ENCODE measurements at regions not wholly inside any gene's neighbourhood (a gene's known extent, or its start where the extent isn't known, plus 50 kb on each side); places are given as distances from the start of the nearest gene placed in this dataset.

DNA sequence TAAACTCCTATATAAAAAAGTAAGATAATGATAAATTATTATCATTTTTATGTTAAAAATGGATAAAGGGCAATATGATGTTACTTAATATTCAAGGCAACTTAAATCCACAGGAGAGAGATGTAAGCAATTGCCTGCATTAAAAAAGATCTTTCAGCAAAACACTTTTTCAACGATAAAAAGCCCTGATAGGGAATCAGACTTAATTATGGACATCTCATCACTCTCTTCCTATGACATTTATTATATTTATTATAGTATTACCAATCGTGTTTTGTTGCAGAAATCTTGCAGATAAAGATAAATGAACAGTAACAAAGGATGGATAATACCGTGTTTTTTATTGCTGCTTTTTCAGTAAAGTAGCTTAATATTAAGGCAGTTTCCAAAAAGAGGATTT lies 178.5 kb downstream of the SH2D1A start:
- DNase-seq (ENCODE audit: low spot score), result no peak

DNA sequence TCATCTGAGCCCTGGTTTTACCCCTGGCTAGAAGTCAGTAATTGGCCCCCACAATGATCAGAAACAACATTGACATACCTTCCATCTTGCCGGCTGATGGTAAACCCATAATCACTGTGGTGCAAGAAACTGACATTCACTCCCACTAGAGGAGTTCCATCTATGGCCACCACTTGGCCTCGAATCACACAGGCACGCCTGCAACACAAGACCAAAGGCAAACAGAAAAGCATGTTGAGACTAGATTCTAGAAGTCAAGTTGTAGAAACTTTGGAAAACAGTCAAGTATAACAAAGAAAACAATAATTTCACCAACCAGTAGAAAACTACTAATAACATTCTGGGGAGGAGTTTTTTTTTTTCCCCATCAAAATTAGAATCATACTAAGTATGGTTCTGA lies 183.4 kb downstream of the SH2D1A start:
- DNase-seq (ENCODE audit: low spot score), result no peak

DNA sequence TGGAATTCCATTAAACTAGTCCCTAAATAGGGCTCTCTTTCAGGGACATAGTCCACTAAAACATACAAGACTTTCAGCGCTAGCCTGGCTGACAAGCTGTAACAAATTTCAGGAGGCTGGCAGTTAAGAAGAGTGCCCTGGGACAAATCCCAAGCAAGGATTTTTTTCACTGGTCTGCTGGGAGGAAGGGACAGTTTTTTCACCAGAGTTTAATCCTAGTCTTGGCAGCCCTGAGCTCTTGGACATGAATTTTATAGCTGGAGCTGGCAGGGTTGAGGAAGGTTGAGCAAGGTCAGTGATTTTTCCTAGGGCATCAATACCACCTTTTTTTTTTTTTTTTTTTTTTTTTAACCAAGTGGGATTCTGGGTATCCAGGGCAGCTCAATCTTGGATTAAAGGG lies 184.4 kb downstream of the SH2D1A start:
- peak; percentile 63 for DNase-seq (ENCODE audit: low spot score)

DNA sequence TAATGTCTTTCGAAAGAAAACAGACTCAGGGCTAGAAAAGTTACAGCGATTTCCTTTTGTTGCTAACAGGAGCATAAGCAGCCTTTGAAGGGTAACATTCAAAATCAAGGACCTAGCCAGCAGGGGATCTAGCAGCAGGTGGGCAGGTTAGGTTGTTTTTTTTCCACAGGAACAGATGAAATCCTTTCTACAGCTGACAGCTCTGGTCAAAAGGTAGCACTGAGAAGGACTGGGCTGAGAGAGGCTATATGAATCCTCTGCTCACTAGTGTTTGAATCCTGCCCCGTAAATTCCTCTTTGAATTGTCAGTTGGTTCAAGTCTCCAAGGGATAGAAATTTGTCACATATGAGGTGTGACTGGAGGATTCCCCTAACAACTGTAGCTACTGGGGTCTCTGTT lies 188.2 kb downstream of the SH2D1A start:
- DNase-seq (ENCODE audit: low spot score), result no peak

DNA sequence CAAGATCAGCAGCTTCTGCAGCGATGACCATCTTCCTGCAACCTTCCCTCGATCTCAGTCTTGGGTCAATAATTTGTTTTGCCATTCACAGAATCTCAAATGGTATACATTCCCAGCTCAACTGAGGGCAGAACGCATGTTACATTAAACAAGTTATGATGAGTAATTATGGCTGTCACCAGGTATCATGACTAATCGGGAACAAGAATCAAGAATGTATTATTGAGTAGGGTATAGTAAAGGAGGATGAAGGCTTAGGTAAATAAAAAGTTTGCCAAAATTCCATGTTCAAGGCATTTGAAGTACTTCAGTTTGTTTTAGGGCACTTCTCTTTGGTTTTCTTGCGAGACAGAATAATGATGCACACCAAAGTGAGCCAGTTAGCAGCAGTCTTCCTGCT lies 194.1 kb downstream of the SH2D1A start:
- no peak for DNase-seq (ENCODE audit: low spot score)

DNA sequence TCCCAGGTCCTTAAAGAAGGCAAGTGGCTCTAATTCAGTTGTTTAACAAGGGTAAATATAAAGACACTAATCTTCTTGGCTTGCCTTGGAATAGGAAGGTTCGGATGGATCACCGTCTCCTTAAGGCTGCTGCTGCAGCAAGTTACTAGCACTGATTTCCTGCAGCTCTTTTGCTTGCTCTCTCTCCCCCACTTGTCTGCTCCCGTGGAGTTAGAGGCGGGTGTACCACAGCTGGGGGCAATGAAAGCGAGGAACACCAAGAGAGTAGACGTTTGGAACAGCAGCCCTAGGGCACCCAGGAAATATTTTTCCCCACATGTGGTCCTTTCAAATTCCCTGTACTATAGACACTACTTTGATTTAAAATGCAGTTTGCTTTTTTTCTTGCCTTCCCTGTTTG lies 202.2 kb downstream of the SH2D1A start:
- no peak for DNase-seq (ENCODE audit: low spot score)

DNA sequence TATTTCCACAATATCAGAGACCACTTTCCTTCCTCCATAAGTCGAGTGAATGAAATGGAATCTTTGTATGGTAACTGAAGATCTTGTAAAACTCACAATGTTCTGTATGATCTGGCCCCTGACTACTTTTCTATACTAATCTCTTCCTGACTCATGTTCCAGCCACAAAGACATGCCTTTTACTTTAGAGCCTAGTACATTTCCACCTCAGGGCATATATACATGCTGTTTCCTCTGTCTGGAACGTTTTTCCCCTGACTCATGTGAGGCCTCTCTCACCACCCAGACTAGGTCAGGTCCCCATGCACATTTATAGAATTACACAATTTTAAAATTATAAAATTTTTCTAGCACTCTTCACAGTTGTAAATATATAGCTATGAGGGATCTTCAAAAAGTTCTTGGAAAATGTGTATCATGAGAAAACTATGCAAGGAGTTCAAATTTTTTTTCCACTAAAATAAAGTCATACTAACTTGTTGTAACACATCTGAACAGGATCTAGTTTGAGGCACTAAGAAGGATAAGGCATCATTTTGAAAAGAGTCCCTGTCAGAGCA lies 208.8 kb downstream of the SH2D1A start:
- DNase-seq (ENCODE audit: low spot score), result no peak

DNA sequence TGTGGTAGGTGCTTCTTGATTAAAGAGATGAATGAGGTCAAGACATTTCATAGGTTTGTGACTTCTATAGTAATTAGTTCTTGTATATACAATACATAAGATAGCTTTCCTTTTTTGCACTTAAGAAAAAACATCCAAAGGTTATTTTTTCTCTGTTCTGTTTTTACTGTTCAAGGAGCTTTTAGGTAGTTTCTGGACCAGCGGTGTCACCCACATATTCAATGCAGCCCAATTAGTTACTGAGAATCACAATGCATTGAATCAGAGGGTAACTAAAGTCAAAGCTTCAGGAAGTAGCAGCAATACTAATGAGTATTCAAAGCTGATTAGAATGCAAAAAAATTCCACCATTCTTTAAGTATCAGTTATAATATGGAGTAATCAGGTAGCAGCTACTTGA lies 211.6 kb downstream of the SH2D1A start:
- no peak for DNase-seq (ENCODE audit: low spot score)

DNA sequence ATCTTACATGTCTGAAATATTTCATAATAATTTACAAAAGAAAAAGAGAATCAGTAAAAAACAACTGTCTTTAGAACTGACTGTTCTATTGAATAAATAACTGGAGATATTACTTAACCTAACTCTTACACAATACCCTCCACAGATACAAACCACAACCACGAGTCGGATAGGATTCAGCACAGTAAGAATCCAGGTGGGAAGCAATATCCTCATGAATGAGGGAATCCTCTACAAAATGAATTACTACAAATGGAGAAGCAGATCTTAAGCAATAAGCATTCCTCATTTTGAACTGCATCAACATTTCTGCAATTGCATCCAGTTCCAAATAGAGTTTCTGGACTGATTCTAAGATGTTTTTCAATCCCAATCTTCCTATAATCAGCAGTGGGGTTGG lies 227.1 kb downstream of the SH2D1A start:
- no peak for DNase-seq (ENCODE audit: low spot score)

DNA sequence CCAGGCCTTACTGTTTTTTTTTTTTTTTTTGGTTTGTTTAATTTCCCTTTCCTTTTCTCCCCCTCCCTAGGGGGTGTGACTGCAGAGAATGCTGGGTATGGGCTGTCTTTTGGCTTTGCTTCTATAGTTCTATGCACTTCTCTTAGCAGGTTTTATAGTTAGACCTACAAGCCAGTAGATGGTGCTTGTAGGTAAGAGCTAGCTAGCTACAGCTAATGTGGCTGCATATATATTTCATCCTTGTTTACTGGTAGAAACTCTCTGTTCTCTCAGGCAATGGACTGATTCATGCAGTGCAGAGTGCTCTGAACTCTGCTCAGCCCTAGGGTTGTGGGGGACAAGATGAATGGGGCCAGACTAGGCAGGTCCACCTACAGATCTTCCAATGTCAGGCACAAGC lies 246.4 kb downstream of the SH2D1A start:
- DNase-seq (ENCODE audit: low spot score), result no peak

DNA sequence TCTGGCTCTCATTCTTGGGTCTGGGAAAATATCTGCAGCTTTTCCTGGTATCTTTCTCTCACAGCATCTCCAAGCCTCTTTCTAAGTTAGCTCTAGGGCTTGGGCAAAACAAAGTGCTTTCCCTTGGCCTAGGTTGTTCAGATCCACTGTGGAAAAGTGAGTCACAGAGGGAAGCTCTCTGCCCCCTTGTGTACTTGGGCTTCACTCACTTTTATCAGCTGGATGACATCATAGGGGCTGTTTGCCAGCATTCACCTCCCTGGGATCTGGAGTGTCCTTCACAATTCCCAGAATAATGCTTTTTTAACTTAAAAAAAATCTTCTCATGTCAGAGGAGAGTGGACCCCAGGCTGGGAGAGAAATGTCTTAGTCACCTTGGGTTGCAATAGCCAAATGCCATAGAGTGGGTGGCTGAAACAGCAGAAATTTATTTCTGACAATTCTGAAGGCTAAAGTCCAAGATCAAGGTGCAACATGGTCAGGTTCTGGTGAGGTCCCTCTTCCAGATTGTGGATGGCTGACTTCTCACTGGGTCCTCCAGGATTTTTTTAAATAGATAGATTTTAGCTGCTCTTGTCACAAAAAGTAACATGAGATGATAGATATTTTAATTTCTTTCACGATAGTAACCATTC lies 247.8 kb downstream of the SH2D1A start:
- no peak for DNase-seq (ENCODE audit: low spot score)

DNA sequence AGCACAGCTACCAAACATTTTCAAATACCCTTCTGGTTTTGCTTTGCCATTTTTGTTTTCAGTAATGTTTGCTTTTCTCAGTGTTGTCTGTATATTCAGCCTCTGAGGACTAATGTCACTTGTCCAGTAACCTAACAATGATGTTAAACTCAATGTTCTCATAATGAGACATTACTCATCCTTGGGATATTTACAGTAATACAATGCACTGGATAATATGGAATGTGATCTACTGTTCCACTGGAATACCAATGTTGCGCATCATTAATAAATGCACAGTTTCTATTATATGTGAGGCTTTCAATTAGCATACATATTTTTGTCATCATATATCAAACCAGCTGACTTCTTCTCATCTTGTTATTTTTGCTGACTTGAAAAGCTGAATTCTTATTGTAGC lies 259.1 kb downstream of the SH2D1A start:
- no peak for DNase-seq (ENCODE audit: low spot score)

DNA sequence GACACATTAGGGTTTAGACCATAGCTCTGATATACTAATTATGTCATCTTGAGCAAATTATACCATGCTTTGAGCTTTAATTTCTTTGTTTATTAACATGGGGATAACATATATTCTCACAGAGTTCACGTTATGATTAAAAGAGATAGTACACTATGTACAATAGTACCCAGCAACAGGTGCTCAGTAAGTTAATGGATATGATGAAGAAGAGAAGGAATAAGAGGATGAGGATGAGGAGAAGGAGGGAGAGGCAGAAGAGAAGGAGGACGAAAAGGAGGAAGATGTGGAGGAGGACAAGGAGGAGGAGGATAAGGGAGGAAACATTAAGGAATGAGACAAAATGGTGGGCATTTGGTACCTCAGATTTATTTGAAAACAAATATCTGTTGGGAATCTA lies 260.4 kb downstream of the SH2D1A start:
- DNase-seq (ENCODE audit: low spot score), result no peak

DNA sequence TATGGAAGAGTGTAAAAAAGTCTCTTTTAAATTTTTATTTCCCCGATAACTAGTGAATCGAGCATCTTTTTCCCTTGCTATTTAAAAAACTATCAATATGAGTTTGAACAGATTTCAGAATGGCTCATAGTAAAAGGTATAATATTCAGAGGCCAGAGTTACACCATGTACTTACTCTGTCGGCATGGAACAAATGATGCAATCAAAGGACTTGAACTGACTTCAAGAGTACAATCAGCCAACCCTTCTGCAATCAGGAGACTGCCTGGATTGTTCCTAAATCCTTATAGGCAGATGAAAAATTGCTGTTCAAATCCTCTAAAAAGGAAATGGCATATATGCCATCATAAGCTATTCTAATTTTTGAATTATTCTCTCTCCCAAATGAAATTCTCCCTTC lies 273.3 kb downstream of the SH2D1A start:
- no peak for DNase-seq (ENCODE audit: low spot score)

DNA sequence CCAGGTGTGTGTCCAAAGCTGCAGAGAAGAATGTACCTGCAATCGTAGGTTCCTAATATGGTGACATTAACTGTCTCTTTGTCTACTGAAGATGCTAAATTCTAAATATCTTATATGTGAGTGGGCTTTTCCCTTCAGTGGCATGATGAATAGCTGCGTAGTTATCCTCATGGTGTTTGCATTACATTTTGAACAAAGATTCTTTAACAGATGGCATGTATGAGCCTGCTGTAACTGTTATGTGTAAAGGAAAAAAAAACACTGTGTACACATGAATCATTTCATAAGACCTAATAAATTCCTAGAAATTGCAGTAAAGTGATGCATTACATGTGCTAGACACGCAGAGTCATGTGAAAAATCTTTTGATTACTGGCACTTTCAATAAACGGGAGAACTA lies 288.0 kb downstream of the SH2D1A start:
- DNase-seq (ENCODE audit: low spot score), result no peak

DNA sequence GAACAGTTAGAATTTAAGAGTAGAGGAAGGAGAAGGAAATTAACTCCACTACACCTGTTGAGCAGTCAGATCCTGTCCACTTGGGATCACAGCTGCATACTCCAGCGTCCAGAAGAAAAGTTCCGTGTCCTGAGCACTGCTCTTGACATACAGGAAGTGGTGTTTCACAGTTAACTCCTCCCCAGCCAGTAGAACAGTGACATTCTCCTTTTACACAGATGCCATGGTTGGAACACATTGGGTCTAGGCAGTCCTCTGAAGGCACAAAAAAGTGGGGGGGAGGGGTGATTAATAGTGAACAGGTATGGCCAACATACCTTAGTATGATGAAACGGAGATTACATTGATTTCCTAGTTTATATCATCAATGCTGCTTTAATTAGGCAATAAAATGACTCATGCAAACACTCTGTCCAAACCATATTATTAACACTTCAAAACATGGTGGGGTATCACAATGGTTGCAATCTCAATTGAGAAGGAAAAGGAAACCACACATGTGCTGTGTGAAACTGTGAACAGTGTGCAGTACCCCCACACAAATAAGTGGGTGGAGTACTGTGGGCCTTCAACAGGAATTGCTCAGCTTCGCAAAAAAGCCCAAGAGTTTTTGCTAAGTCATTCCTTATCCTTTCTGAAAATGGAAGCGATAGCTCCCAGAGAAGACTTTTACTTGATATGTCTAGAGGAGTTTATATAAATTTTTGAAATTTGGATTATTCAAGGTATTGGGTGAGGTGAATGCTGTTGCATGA lies 295.6 kb downstream of the SH2D1A start:
- no peak for DNase-seq (ENCODE audit: low spot score)

DNA sequence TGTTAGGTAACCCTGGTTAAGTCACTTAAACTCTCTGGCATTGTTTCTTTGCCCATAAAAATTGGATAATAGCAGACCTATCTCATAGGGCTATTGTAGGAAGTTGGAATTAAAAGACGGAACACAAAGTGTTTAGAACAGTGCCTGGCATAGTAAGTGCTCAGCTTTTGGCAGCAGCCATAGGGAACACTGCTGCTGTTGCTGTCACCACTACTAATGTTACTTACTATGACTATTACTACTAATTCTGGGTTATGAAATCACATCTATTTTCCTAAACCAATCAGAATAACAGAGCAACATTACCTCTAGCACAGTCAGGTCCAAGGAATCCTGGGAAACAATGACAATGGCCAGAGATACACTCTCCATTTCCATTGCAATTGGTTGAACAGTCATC lies 300.0 kb downstream of the SH2D1A start:
- DNase-seq (ENCODE audit: low spot score), result no peak

DNA sequence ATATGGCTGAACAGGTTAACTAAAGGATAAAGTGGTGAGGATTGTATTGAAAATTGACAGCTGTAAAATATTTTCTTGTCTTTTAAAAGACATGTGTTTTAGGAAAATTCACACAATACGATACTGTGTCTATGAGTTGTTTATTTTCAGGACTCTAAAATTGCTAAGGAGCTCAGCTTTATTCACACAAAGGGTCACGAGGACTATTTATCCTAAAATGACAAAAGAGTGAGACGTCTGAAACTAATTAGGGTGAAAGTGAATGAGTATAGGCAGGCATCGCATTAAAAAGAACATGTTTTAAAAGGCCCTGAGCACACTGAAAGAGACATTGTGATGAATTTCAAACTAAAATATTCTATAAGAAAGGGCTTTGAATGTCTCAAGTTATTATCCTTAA lies 304.7 kb downstream of the SH2D1A start:
- DNase-seq (ENCODE audit: low spot score), result no peak

DNA sequence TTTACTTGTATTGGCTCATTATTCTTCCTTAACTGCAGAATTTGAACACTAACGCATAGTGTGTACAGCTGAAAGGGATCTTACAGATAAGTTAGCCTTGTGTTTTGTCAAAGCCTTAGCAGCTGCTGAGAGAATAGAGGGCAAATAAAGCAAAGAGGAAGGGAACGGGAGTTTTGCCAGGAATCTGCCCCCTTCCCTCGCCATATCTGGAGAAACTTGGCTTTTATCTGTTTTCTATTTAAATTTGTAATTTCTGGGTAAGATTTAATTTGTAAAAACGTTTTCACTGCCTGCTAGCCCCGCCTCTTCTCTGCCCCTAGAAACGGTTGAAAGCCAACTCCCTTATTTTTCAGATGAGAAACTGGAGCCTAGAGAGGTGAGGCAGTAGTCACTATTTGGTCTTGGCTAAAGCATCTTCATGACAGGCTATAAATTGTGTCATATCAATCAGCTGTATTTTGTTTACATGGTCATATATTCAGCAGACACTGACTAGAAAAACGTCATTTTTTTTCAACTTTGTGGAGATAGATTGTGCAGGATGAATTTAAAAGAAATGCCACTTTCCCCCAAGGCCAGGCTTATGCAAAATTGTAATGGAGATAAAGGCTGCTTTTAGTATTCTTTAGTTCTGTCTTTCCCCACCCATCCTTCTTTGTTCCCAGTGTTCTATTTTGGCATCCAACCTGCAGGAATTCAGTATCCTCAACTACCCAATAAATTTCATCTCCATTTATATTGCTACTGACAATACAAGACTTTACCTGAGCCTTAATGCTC lies 319.4 kb downstream of the SH2D1A start:
- no peak for DNase-seq (ENCODE audit: low spot score)

DNA sequence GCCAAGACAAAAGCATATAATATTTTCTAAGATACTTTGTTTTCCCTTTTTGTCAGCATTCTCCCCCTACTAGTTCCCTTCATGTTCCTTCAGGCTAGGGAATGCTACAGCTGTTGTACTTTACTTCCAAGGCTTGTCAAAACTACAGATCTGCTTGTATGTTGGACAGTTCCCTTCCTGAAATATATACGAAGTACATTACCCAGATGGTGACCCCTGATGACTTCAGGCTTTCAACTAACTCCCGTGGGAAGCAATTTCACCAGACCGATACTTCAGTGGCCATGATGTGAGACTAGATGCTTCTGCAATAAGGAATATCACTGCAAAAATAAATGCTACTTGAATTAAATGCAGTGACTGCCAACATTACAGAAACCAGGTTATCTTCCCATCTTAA lies 332.8 kb downstream of the SH2D1A start:
- no peak for DNase-seq (ENCODE audit: low spot score)

DNA sequence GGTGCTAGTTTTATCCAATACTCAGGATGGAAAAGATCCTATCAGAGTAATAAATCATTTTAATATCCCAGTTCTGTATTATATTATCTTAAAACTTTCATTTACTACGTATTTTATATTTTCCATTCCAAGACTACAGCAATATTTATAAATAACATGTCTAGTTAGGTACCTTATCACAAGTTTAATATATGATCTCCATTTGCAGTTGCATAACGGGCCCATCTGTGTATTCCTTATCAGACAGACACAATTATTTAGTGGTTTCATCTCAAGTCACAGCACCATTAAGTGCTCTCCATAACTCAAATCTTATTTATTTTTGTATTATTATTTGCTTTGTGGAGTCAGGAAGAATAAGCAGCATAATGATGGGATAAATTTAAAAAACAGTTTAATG lies 333.9 kb downstream of the SH2D1A start:
- DNase-seq (ENCODE audit: low spot score), result no peak

DNA sequence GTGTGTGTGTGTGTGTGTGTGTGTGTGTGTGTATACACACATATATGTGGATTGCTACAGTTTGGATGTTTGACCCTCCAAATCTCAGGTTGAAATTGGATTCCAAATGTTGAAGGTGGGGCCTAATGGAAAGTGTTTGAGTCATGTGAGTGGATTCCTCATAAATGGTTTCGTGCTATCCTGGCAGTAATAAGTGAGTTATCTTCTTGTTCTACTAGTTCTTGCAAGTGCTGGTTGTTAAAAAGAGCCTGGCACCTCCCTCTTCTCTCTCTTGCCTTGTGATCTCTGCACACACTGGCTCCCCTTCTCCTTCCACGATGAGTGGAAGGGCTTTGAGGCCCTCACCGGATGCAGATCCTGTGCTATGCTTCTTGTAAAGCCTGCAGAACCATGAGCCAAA lies 344.1 kb downstream of the SH2D1A start:
- DNase-seq (ENCODE audit: low spot score), result no peak

DNA sequence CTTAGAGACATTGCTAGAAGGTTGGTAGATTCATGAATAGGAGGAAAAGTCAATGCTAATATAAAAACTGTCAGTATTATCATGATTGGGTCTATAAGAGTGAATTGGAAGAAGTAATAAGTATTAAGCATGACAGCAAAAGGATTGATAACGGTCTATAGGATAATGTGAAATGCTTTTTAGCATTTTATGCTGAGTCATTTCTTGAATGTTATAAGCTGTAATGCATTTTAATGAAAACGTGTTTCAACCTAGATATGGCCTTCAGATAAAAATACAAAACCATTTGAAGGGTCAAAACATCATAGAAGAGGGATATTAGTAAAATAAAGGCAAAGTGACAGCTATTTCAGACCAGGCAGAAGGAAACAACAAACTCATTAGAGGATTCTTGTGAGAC lies 353.5 kb downstream of the SH2D1A start:
- no peak for DNase-seq (ENCODE audit: low spot score)

All from cerebellar cortex (tissue), 1 donor.